Nephron progenitor cell (in vitro differentiated cells): ENCODE measurements at regions not wholly inside any gene's neighbourhood (a gene's known extent, or its start where the extent isn't known, plus 50 kb on each side); places are given as distances from the start of the nearest gene placed in this dataset.
A peak's percentile ranks its signal among the peaks of the same experiment; 100 is the strongest.

ENCODE experiments used
- DNase-seq: peaks from one replicate; pipeline ENCODE4 v3.0.0; 2021
- H3K27ac Mint-ChIP-seq: 2 replicates; pipeline ENCODE4 v1.8.0; 2021; ENCODE audit warnings: mild to moderate bottlenecking, moderate library complexity, mixed read lengths
- H3K27me3 Mint-ChIP-seq: 2 replicates; pipeline ENCODE4 v1.8.0; 2021; ENCODE audit warnings: mild to moderate bottlenecking, low read depth, mixed read lengths; ENCODE audit not compliant: poor library complexity
- H3K36me3 Mint-ChIP-seq: 2 replicates; pipeline ENCODE4 v1.8.0; 2021; ENCODE audit warnings: low read depth, mixed read lengths
- H3K4me1 Mint-ChIP-seq: 2 replicates; pipeline ENCODE4 v1.8.0; 2021; ENCODE audit warnings: mixed read lengths
- H3K4me3 Mint-ChIP-seq: 2 replicates; pipeline ENCODE4 v1.8.0; 2021; ENCODE audit warnings: mild to moderate bottlenecking, moderate library complexity, mixed read lengths
- H3K9me3 Mint-ChIP-seq: 2 replicates; pipeline ENCODE4 v1.8.0; 2021; ENCODE audit warnings: mild to moderate bottlenecking, moderate library complexity, mixed read lengths
- CTCF ChIP-seq: fragments of 200-600 bp; sonication (generic); IDR thresholded peaks from 2 replicates; pipeline ENCODE4 v1.5.0; 2021; ENCODE audit warnings: antibody characterized with exemption

GRCh38 chr7:131618391-131618790 lies 62.0 kb upstream of the PODXL start:
- no peak overlapping the region for H3K4me3 Mint-ChIP-seq
- H3K27ac Mint-ChIP-seq, result no peak overlapping the region
- H3K27me3 Mint-ChIP-seq, result peaks cover 12% of the 10 kb centered on the region
- peaks cover 59% of the 10 kb centered on the region for H3K4me1 Mint-ChIP-seq
- no peak for TF ChIP-seq CTCF
- no peak for DNase-seq
- peaks cover 4% of the 10 kb centered on the region for H3K9me3 Mint-ChIP-seq
- H3K36me3 Mint-ChIP-seq, result no peaks in the 10 kb centered on the region

- DNase-seq, result no peak
- peak overlapping the region; percentile 33 for H3K27ac Mint-ChIP-seq
- H3K9me3 Mint-ChIP-seq, result peaks cover 4% of the 10 kb centered on the region
- peaks cover 9% of the 10 kb centered on the region for H3K27me3 Mint-ChIP-seq
- peaks cover 47% of the 10 kb centered on the region for H3K4me1 Mint-ChIP-seq
- H3K36me3 Mint-ChIP-seq, result no peaks in the 10 kb centered on the region
- H3K4me3 Mint-ChIP-seq, result no peak overlapping the region
- no peak for TF ChIP-seq CTCF
These were observed 60.2 kb upstream of the PODXL start for GRCh38 chr7:131616487-131617200.

GRCh38 chr7:131613909-131614308 lies 57.5 kb upstream of the PODXL start:
- H3K4me3 Mint-ChIP-seq, result no peak overlapping the region
- no peaks in the 10 kb centered on the region for H3K36me3 Mint-ChIP-seq
- no peak for DNase-seq
- no peak for TF ChIP-seq CTCF
- peaks cover 7% of the 10 kb centered on the region for H3K27me3 Mint-ChIP-seq
- peaks cover 29% of the 10 kb centered on the region for H3K4me1 Mint-ChIP-seq
- peaks cover 4% of the 10 kb centered on the region for H3K9me3 Mint-ChIP-seq
- no peak overlapping the region for H3K27ac Mint-ChIP-seq

- H3K36me3 Mint-ChIP-seq, result no peaks in the 10 kb centered on the region
- no peak overlapping the region for H3K27ac Mint-ChIP-seq
- no peak overlapping the region for H3K4me3 Mint-ChIP-seq
These were observed 53.6 kb upstream of the PODXL start for GRCh38 chr7:131610007-131610406.

GRCh38 chr7:131608116-131608500 lies 51.7 kb upstream of the PODXL start:
- Mint-ChIP-seq H3K9me3 (no peaks in the 10 kb centered on the region), H3K4me1 (peaks cover 52% of the 10 kb centered on the region), H3K4me3 (peak overlapping the region; percentile 12), H3K27me3 (peaks cover 31% of the 10 kb centered on the region), H3K36me3 (no peaks in the 10 kb centered on the region), H3K27ac (no peak overlapping the region)
- no peak for TF ChIP-seq CTCF
- no peak for DNase-seq

More at GRCh38 chr7:131610007-131610406, 53.6 kb upstream of the PODXL start:
- TF ChIP-seq CTCF, result no peak
- peaks cover 20% of the 10 kb centered on the region for H3K27me3 Mint-ChIP-seq
- DNase-seq, result no peak
- no peaks in the 10 kb centered on the region for H3K9me3 Mint-ChIP-seq
- peaks cover 46% of the 10 kb centered on the region for H3K4me1 Mint-ChIP-seq
